CD14-positive monocyte (primary cell): ENCODE measurements at regions not wholly inside any gene's neighbourhood (a gene's known extent, or its start where the extent isn't known, plus 50 kb on each side); places are given as distances from the start of the nearest gene placed in this dataset.

Experiments
- DNase-seq, 3 donors: peaks; one replicate each; pipeline ENCODE4 v3.0.0-alpha.2; 2011 to 2022
- H2AFZ ChIP-seq: 2 replicates; pipeline ENCODE4 v1.6.0; 2012; ENCODE audit warnings: mild to moderate bottlenecking, low read depth, low read length, inconsistent platforms; ENCODE audit not compliant: insufficient read depth, poor library complexity, severe bottlenecking
- H3K27ac ChIP-seq, 2 donors: 1 replicate in 1 of 2; 2 replicates in 1 of 2; pipeline ENCODE4 v1.5.1; 2012 to 2013; ENCODE audit warnings: low read length in 2 of 2, control low read depth in 1 of 2, inconsistent platforms in 1 of 2, low read depth in 1 of 2, mild to moderate bottlenecking in 1 of 2
- H3K27me3 ChIP-seq, 2 donors: one replicate each; pipeline versions ENCODE4 v1.6.0 to v1.6.1; 2011 to 2013; ENCODE audit warnings: low read length in 2 of 2; ENCODE audit not compliant: control insufficient read depth in 2 of 2, insufficient read depth in 2 of 2
- H3K36me3 ChIP-seq, 2 donors: replicated peaks in 1 of 2; 1 replicate in 1 of 2; 2 replicates in 1 of 2; pipeline versions ENCODE4 v1.5.1 to v1.6.1; 2012 to 2013; ENCODE audit warnings: low read length in 2 of 2, control low read depth in 1 of 2, inconsistent platforms in 1 of 2, mild to moderate bottlenecking in 1 of 2; ENCODE audit not compliant: insufficient read depth in 2 of 2, control insufficient read depth in 1 of 2
- H3K4me1 ChIP-seq, 2 donors: 1 replicate in 1 of 2; 2 replicates in 1 of 2; pipeline versions ENCODE4 v1.5.1 to v1.6.1; 2012 to 2013; ENCODE audit warnings: low read length in 2 of 2, control low read depth in 1 of 2, inconsistent platforms in 1 of 2, mild to moderate bottlenecking in 1 of 2, moderate library complexity in 1 of 2; ENCODE audit not compliant: insufficient read depth in 2 of 2, control insufficient read depth in 1 of 2
- H3K4me2 ChIP-seq: replicated peaks from 2 replicates; pipeline ENCODE3; 2012; ENCODE audit warnings: low read length, moderate library complexity, mild to moderate bottlenecking; ENCODE audit not compliant: poor library complexity, severe bottlenecking; ENCODE audit errors: extremely low read depth
- H3K4me3 ChIP-seq, 3 experiments: fragments of 200-600 bp in 1 of 3; sonication (generic) in 1 of 3; replicated peaks in 1 of 3; 1 replicate in 2 of 3; 2 replicates in 1 of 3; pipeline ENCODE4 v1.5.1; 2011 to 2013; ENCODE audit warnings: low read length in 3 of 3, mild to moderate bottlenecking in 3 of 3, control low read depth in 2 of 3, low read depth in 2 of 3, inconsistent platforms in 1 of 3, moderate library complexity in 1 of 3
- H3K79me2 ChIP-seq: 2 replicates; pipeline ENCODE4 v1.6.0; 2012; ENCODE audit warnings: mild to moderate bottlenecking, control low read depth, inconsistent platforms, low read length, moderate library complexity; ENCODE audit not compliant: insufficient read depth
- H3K9ac ChIP-seq: 2 replicates; pipeline ENCODE4 v1.6.0; 2017; ENCODE audit warnings: low read length, mild to moderate bottlenecking; ENCODE audit not compliant: insufficient read depth, poor library complexity, severe bottlenecking
- H3K9me3 ChIP-seq, 2 donors: replicated peaks in 1 of 2; 1 replicate in 1 of 2; 2 replicates in 1 of 2; pipeline versions ENCODE4 v1.5.1 to v1.6.1; 2012 to 2013; ENCODE audit warnings: low read length in 2 of 2, control low read depth in 1 of 2; ENCODE audit not compliant: control insufficient read depth in 1 of 2, insufficient read depth in 1 of 2
- H4K20me1 ChIP-seq: 2 replicates; pipeline ENCODE4 v1.6.0; 2012; ENCODE audit warnings: mild to moderate bottlenecking, low read length, control low read depth, moderate library complexity; ENCODE audit not compliant: insufficient read depth
- H3K27ac Mint-ChIP-seq, 7 donors: one replicate each; pipeline ENCODE4 v1.8.0; 2020; ENCODE audit warnings: mild to moderate bottlenecking in 7 of 7, mixed read lengths in 7 of 7, moderate library complexity in 6 of 7, inconsistent platforms in 2 of 7
- H3K27me3 Mint-ChIP-seq, 3 donors: one replicate each; pipeline ENCODE4 v1.8.0; 2021 to 2022; ENCODE audit warnings: low read depth in 3 of 3, mild to moderate bottlenecking in 3 of 3, mixed read lengths in 3 of 3, moderate library complexity in 3 of 3, inconsistent platforms in 1 of 3
- H3K36me3 Mint-ChIP-seq, 2 donors: one replicate each; pipeline ENCODE4 v1.8.0; 2020; ENCODE audit warnings: mixed read lengths in 2 of 2, inconsistent platforms in 1 of 2, mild to moderate bottlenecking in 1 of 2
- H3K4me1 Mint-ChIP-seq: one replicate; pipeline ENCODE4 v1.8.0; 2020; ENCODE audit warnings: mild to moderate bottlenecking, mixed read lengths
- H3K4me3 Mint-ChIP-seq, 2 donors: one replicate each; pipeline ENCODE4 v1.8.0; 2020; ENCODE audit warnings: mild to moderate bottlenecking in 2 of 2, mixed read lengths in 2 of 2, moderate library complexity in 1 of 2
- H3K9me3 Mint-ChIP-seq, 7 donors: one replicate each; pipeline ENCODE4 v1.8.0; 2020 to 2022; ENCODE audit warnings: mixed read lengths in 7 of 7, mild to moderate bottlenecking in 6 of 7, moderate library complexity in 6 of 7, inconsistent platforms in 2 of 7
- WGBS: methylation state at CpG from one replicate; pipeline ENCODE4 v1.1.5; 2013; ENCODE audit warnings: missing lambda C conversion rate; ENCODE audit not compliant: insufficient coverage; 5-methylcytosine and 5-hydroxymethylcytosine counted together
- intact Hi-C, 2 donors: fragments of 100-400 bp; cut with micrococcal nuclease; formaldehyde crosslinking; loops; one replicate each; pipeline versions ENCODE4 v1.15.0 to v1.15.1; 2023
- TF ChIP-seq, protein P1 (sequence below): fragments of 200-600 bp; IDR thresholded peaks from one replicate; pipeline ENCODE4 v1.8.0; 2022; ENCODE audit warnings: antibody characterized with exemption, mild to moderate bottlenecking

DNA sequence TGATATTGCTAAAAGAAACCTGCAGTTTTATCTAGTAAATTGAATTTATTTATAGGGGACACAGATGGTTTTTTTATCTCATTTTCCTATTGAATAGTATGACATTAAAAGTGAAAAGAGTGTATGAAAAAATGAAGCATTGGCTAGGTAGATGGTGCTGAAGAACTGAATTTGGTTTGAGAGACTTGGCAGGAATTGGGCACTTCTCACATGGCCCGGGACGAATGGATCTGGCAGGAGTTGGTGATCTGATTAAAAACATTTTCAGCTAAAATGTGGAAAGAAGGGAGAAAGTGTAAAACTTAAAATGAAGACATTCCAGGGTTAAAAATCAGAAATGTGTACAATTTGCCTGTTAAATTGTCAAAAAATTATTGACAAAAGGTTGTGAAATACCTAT, 1088.5 kb upstream of the PABPC4L start:
- H3K9me3 Mint-ChIP-seq = peaks cover 0 to 2% (median 0%) of the 10 kb centered on the region in 7 donors
- WGBS = 100% methylated on average over 2 of the region's 2 CpGs
- Histone ChIP-seq H3K9me3 (no peaks in the 10 kb centered on the region), H3K36me3 (no peaks in the 10 kb centered on the region), H3K4me1 (no peaks in the 10 kb centered on the region), H3K9ac (no peak overlapping the region), H2AFZ (no peak overlapping the region), H3K4me3 (no peak overlapping the region), H4K20me1 (no peaks in the 10 kb centered on the region), H3K27ac (no peak overlapping the region), H3K4me2 (no peak overlapping the region), H3K27me3 (no peaks in the 10 kb centered on the region), H3K79me2 (no peaks in the 10 kb centered on the region)
- no peaks in the 10 kb centered on the region for H3K4me1 Mint-ChIP-seq
- H3K36me3 Mint-ChIP-seq = no peaks in the 10 kb centered on the region
- DNase-seq = no peak
- H3K4me3 Mint-ChIP-seq = no peak overlapping the region
- TF ChIP-seq, protein P1, sequence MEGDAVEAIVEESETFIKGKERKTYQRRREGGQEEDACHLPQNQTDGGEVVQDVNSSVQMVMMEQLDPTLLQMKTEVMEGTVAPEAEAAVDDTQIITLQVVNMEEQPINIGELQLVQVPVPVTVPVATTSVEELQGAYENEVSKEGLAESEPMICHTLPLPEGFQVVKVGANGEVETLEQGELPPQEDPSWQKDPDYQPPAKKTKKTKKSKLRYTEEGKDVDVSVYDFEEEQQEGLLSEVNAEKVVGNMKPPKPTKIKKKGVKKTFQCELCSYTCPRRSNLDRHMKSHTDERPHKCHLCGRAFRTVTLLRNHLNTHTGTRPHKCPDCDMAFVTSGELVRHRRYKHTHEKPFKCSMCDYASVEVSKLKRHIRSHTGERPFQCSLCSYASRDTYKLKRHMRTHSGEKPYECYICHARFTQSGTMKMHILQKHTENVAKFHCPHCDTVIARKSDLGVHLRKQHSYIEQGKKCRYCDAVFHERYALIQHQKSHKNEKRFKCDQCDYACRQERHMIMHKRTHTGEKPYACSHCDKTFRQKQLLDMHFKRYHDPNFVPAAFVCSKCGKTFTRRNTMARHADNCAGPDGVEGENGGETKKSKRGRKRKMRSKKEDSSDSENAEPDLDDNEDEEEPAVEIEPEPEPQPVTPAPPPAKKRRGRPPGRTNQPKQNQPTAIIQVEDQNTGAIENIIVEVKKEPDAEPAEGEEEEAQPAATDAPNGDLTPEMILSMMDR = no peak
- intact Hi-C loops = no loop called here
- no peak overlapping the region for H3K27ac Mint-ChIP-seq
- H3K27me3 Mint-ChIP-seq = no peaks in the 10 kb centered on the region

DNA sequence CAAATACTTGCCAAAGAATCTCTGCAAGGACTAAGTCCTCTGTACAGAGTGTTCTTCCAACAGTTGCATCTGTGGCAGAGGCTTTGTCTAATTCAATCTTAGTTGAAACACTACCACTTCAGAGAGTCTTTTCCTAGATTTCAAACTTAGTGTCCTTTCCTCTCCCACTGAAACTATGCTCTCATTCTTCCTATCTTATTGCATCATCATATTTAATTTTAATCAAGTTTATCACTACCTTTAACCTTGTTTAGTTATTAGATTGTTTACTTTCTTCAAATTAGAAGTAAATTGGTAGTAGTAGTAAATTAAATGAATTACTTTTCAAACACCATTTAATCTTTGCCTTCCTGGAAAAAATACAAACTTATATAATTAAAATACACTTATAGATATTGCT, 1082.3 kb upstream of the PABPC4L start:
- Histone ChIP-seq H3K4me2 (no peak overlapping the region), H4K20me1 (no peaks in the 10 kb centered on the region), H3K9me3 (no peaks in the 10 kb centered on the region), H2AFZ (no peak overlapping the region), H3K36me3 (no peaks in the 10 kb centered on the region), H3K4me3 (no peak overlapping the region), H3K27ac (no peak overlapping the region), H3K27me3 (no peaks in the 10 kb centered on the region), H3K9ac (no peak overlapping the region), H3K79me2 (no peaks in the 10 kb centered on the region), H3K4me1 (no peaks in the 10 kb centered on the region)
- intact Hi-C loops = no loop called here
- Mint-ChIP-seq H3K36me3 (no peaks in the 10 kb centered on the region), H3K4me3 (no peak overlapping the region), H3K4me1 (no peaks in the 10 kb centered on the region), H3K9me3 (peaks cover 0 to 2% (median 0%) of the 10 kb centered on the region in 7 donors), H3K27ac (no peak overlapping the region), H3K27me3 (no peaks in the 10 kb centered on the region)
- TF ChIP-seq, protein P1 = no peak
- no peak for DNase-seq
